HFFc6 (cell line): ENCODE measurements at regions not wholly inside any gene's neighbourhood (a gene's known extent, or its start where the extent isn't known, plus 50 kb on each side); places are given as distances from the start of the nearest gene placed in this dataset.

ENCODE experiments used
- DNase-seq: peaks from one replicate; pipeline ENCODE4 v3.0.0-alpha.2; 2018
- H3K27ac Mint-ChIP-seq: 2 replicates; pipeline ENCODE4 v1.8.0; 2020; ENCODE audit warnings: mild to moderate bottlenecking, mixed read lengths
- H3K27me3 Mint-ChIP-seq: 2 replicates; pipeline ENCODE4 v1.8.0; 2021; ENCODE audit warnings: mild to moderate bottlenecking, moderate library complexity, mixed read lengths; ENCODE audit not compliant: insufficient read depth
- H3K36me3 Mint-ChIP-seq: 2 replicates; pipeline ENCODE4 v1.8.0; 2021; ENCODE audit warnings: low read depth, mixed read lengths
- H3K4me1 Mint-ChIP-seq: 2 replicates; pipeline ENCODE4 v1.8.0; 2020; ENCODE audit warnings: low read depth, mixed read lengths
- H3K4me3 Mint-ChIP-seq: 2 replicates; pipeline ENCODE4 v1.8.0; 2020; ENCODE audit warnings: mild to moderate bottlenecking, moderate library complexity, mixed read lengths
- H3K9me3 Mint-ChIP-seq: 2 replicates; pipeline ENCODE4 v1.8.0; 2020; ENCODE audit warnings: mild to moderate bottlenecking, mixed read lengths
- CTCF ChIP-seq: fragments of 200-600 bp; sonication (generic); IDR thresholded peaks from 2 replicates; pipeline ENCODE4 v1.5.0; 2021; ENCODE audit warnings: antibody characterized with exemption, mild to moderate bottlenecking

- Mint-ChIP-seq H3K4me1 (no peaks in the 10 kb centered on the region), H3K27ac (no peak overlapping the region), H3K4me3 (no peak overlapping the region), H3K36me3 (no peaks in the 10 kb centered on the region), H3K9me3 (no peaks in the 10 kb centered on the region), H3K27me3 (peaks cover 6% of the 10 kb centered on the region; the same call in 1 of the 2 replicates)
- no peak for DNase-seq
- no peak for TF ChIP-seq CTCF
These were observed 195.5 kb upstream of the XYLT1 start for GRCh38 chr16:17666293-17666692.

GRCh38 chr16:17658881-17659280, 188.1 kb upstream of the XYLT1 start:
- H3K36me3 Mint-ChIP-seq: no peaks in the 10 kb centered on the region
- H3K27me3 Mint-ChIP-seq: peaks cover 16% of the 10 kb centered on the region
- H3K4me1 Mint-ChIP-seq: no peaks in the 10 kb centered on the region
- H3K4me3 Mint-ChIP-seq: no peak overlapping the region
- no peak for DNase-seq
- no peaks in the 10 kb centered on the region for H3K9me3 Mint-ChIP-seq
- TF ChIP-seq CTCF: no peak
- H3K27ac Mint-ChIP-seq: no peak overlapping the region

- DNase-seq: no peak
- Mint-ChIP-seq H3K27me3 (peaks cover 13% of the 10 kb centered on the region), H3K4me1 (no peaks in the 10 kb centered on the region), H3K36me3 (no peaks in the 10 kb centered on the region), H3K27ac (no peak overlapping the region), H3K4me3 (peak overlapping the region; percentile 31; the same call in 1 of the 2 replicates), H3K9me3 (no peaks in the 10 kb centered on the region)
- TF ChIP-seq CTCF: no peak
These were observed 186.3 kb upstream of the XYLT1 start for GRCh38 chr16:17657045-17657444.

DNA sequence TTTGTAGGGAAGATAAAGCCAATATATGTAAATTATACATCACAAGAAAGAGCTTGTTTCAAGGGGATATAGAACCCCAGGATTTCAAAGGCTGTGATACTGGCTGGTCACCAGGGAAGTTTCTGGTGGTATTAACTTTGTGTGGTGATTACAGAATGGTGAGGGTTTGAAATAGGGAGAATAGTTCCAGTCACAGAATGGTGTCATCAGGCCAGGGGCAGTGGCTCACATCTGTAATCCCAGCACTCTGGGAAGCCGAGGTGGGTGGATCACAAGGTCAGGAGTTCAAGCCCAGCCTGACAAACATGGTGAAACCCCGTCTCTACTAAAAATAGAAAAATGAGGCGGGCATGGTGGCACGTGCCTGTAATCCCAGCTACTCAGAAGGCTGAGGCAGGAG, 183.8 kb upstream of the XYLT1 start:
- Mint-ChIP-seq H3K27ac (no peak overlapping the region), H3K4me1 (no peaks in the 10 kb centered on the region), H3K4me3 (no peak overlapping the region), H3K9me3 (no peaks in the 10 kb centered on the region), H3K36me3 (no peaks in the 10 kb centered on the region), H3K27me3 (peaks cover 17% of the 10 kb centered on the region)
- DNase-seq: no peak
- no peak for TF ChIP-seq CTCF

DNA sequence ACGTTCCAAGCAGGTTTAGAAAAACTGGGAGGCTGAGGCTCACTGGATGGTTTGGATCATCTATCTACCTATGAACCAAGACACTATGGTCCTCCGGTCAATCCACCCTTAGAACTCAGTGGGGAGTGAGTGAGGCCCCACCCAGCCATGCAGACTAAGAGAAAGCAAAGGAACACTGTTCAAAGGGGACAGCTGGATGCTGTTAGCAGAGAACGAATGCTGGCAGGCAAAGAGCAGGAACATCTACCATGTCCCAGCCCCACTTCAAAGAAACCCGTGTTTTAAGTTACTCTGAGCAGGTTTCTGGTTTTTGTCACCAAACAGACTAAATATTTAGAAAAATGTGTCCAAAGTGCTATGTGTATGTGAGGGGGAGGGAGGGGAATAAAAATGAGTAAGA, 183.4 kb upstream of the XYLT1 start:
- no peak for DNase-seq
- no peak overlapping the region for H3K27ac Mint-ChIP-seq
- H3K27me3 Mint-ChIP-seq: peaks cover 15% of the 10 kb centered on the region
- TF ChIP-seq CTCF: no peak
- no peaks in the 10 kb centered on the region for H3K36me3 Mint-ChIP-seq
- no peak overlapping the region for H3K4me3 Mint-ChIP-seq
- H3K9me3 Mint-ChIP-seq: no peaks in the 10 kb centered on the region
- no peaks in the 10 kb centered on the region for H3K4me1 Mint-ChIP-seq
